ENCODE measurements at regions not wholly inside any gene's neighbourhood (a gene's known extent, or its start where the extent isn't known, plus 50 kb on each side); places are given as distances from the start of the nearest gene placed in this dataset.

DNA sequence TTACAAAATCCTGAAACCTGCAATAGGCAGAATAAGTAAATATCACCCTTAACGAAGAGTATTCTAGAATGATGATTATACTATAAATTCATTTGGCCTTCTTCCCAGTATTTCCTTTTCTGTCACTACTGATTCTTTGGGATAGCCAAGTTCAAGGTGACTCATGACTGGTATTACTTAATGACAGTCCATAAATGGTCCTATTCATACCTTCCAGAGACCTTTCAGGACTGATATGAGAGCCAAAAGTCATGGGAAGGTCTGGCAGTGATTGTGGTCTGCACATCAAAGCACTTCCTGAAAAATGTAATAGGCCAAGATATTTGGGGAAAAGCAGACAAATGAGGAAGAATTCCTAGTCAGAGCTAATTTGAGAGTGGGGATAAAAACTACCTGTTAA is 239.6 kb upstream of the FAM47A start:
- no peaks in the 10 kb centered on the region for H3K79me2 ChIP-seq (ENCODE audit: insufficient read depth, low read length)
- peak; percentile 37 for FAIRE-seq
- no peak overlapping the region for H3K9ac ChIP-seq (ENCODE audit: low read length)
- H3K27me3 ChIP-seq (ENCODE audit: insufficient read depth, low read length), result no peaks in the 10 kb centered on the region
- no peak overlapping the region for H3K4me3 ChIP-seq (ENCODE audit: insufficient read depth, low read depth, low read length)
- no peak overlapping the region for H3K27ac ChIP-seq (ENCODE audit: low read depth, low read length)
- TF ChIP-seq, protein P1, sequence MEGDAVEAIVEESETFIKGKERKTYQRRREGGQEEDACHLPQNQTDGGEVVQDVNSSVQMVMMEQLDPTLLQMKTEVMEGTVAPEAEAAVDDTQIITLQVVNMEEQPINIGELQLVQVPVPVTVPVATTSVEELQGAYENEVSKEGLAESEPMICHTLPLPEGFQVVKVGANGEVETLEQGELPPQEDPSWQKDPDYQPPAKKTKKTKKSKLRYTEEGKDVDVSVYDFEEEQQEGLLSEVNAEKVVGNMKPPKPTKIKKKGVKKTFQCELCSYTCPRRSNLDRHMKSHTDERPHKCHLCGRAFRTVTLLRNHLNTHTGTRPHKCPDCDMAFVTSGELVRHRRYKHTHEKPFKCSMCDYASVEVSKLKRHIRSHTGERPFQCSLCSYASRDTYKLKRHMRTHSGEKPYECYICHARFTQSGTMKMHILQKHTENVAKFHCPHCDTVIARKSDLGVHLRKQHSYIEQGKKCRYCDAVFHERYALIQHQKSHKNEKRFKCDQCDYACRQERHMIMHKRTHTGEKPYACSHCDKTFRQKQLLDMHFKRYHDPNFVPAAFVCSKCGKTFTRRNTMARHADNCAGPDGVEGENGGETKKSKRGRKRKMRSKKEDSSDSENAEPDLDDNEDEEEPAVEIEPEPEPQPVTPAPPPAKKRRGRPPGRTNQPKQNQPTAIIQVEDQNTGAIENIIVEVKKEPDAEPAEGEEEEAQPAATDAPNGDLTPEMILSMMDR (IDR thresholded peaks at IDR 0.05; ENCODE audit: insufficient read depth, low read depth, low read length), result no peak
- TF ChIP-seq EZH2 (IDR thresholded peaks at IDR 0.05; ENCODE audit: insufficient read depth, low read length), result no peak
- no peaks in the 10 kb centered on the region for H3K9me3 ChIP-seq (ENCODE audit: insufficient read depth, low read depth, low read length)
- DNase-seq (ENCODE audit: low read depth), result no peak
- no peak overlapping the region for H3K27ac Mint-ChIP-seq (ENCODE audit: unreplicated experiment)
- no peak overlapping the region for H3K4me3 Mint-ChIP-seq (ENCODE audit: unreplicated experiment)
- no peak overlapping the region for H2AFZ ChIP-seq (ENCODE audit: low read depth, low read length)
- peaks cover 8% of the 10 kb centered on the region for H3K4me1 Mint-ChIP-seq (ENCODE audit: low read depth, unreplicated experiment)
- H3K4me2 ChIP-seq (ENCODE audit: low read length), result peak overlapping the region; percentile 39
- H3K36me3 ChIP-seq (ENCODE audit: insufficient read depth, low read length), result no peaks in the 10 kb centered on the region
- no peaks in the 10 kb centered on the region for H4K20me1 ChIP-seq (ENCODE audit: insufficient read depth, low read length)
- peaks cover 2% of the 10 kb centered on the region for H3K27me3 Mint-ChIP-seq (ENCODE audit: low read depth, unreplicated experiment)
- H3K4me1 ChIP-seq (ENCODE audit: insufficient read depth, low read length), result no peaks in the 10 kb centered on the region
- no peaks in the 10 kb centered on the region for H3K9me3 Mint-ChIP-seq (ENCODE audit: unreplicated experiment)
- no peaks in the 10 kb centered on the region for H3K36me3 Mint-ChIP-seq (ENCODE audit: low read depth, unreplicated experiment)

DNA sequence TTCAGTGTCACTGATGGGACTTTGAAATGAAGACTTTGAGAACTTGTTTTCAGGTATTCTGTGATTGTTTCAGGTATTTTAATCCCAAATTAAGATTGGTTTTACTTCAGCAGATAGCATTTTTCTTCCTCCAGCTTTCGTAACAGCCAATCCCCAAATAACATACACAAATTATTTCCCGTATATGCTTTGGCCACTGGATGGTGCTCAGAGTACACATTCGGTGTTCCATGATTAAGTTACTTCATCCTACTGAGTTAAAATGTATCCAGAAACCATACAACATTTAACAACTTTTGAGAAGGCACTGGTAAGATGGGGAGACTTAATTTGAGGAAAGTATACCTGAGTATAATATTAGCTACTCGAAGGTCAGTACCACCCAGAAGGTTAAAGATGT is 233.4 kb upstream of the FAM47A start:
- H3K36me3 Mint-ChIP-seq (ENCODE audit: low read depth, unreplicated experiment), result no peaks in the 10 kb centered on the region
- H3K4me3 Mint-ChIP-seq (ENCODE audit: unreplicated experiment), result no peak overlapping the region
- Histone ChIP-seq H3K9me3 (ENCODE audit: insufficient read depth, low read depth, low read length) (no peaks in the 10 kb centered on the region), H3K36me3 (ENCODE audit: insufficient read depth, low read length) (no peaks in the 10 kb centered on the region), H3K27me3 (ENCODE audit: insufficient read depth, low read length) (no peaks in the 10 kb centered on the region), H3K4me1 (ENCODE audit: insufficient read depth, low read length) (no peaks in the 10 kb centered on the region), H3K27ac (ENCODE audit: low read depth, low read length) (no peak overlapping the region), H3K4me3 (ENCODE audit: insufficient read depth, low read depth, low read length) (no peak overlapping the region), H4K20me1 (ENCODE audit: insufficient read depth, low read length) (no peaks in the 10 kb centered on the region), H3K4me2 (ENCODE audit: low read length) (no peak overlapping the region), H2AFZ (ENCODE audit: low read depth, low read length) (no peak overlapping the region), H3K9ac (ENCODE audit: low read length) (no peak overlapping the region), H3K79me2 (ENCODE audit: insufficient read depth, low read length) (no peaks in the 10 kb centered on the region)
- TF ChIP-seq, protein P1 (IDR thresholded peaks at IDR 0.05; ENCODE audit: insufficient read depth, low read depth, low read length), result peak; percentile 39
- no peak for TF ChIP-seq EZH2 (IDR thresholded peaks at IDR 0.05; ENCODE audit: insufficient read depth, low read length)
- no peak overlapping the region for H3K27ac Mint-ChIP-seq (ENCODE audit: unreplicated experiment)
- FAIRE-seq, result peak; percentile 87
- no peaks in the 10 kb centered on the region for H3K9me3 Mint-ChIP-seq (ENCODE audit: unreplicated experiment)
- DNase-seq (ENCODE audit: low read depth), result no peak
- peaks cover 2% of the 10 kb centered on the region for H3K27me3 Mint-ChIP-seq (ENCODE audit: low read depth, unreplicated experiment)
- no peaks in the 10 kb centered on the region for H3K4me1 Mint-ChIP-seq (ENCODE audit: low read depth, unreplicated experiment)

DNA sequence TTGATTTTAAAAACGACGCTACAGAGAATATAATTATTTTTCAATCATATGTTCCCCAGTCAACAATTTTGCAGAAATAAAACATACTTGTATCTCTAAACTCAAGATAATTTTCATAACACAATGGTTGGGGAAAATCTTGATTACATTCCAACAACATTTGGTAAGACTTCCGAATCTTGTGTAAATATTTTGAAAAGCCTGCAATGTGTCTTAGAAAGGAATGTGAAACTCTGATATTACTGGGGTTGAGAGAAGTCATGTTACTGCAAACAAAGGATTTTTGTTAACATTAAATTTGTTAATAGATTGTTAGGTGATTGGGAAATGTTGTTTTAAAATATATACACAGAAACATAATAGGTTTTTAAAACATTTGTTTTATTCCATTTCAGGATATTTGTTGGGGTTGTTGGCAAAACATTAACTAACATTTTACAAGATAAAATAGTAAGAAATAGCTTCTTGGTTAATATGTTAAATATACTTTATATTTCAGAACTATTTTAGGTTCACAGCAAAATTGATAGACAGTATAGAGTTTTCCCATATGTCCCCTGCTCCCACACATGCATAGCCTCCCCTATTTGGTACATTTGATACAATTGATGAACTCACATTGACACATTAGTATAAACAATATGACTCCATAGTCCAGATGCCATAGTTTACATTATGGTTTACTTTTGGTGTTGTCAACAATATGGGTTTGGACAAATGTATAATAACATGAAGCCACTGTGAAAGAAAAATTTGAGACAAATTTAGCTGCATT is 218.6 kb upstream of the FAM47A start:
- Histone ChIP-seq H3K27me3 (ENCODE audit: insufficient read depth, low read length) (no peaks in the 10 kb centered on the region), H3K9me3 (ENCODE audit: insufficient read depth, low read depth, low read length) (no peaks in the 10 kb centered on the region), H4K20me1 (ENCODE audit: insufficient read depth, low read length) (no peaks in the 10 kb centered on the region), H3K9ac (ENCODE audit: low read length) (no peak overlapping the region), H2AFZ (ENCODE audit: low read depth, low read length) (no peak overlapping the region), H3K36me3 (ENCODE audit: insufficient read depth, low read length) (no peaks in the 10 kb centered on the region), H3K4me1 (ENCODE audit: insufficient read depth, low read length) (no peaks in the 10 kb centered on the region), H3K79me2 (ENCODE audit: insufficient read depth, low read length) (no peaks in the 10 kb centered on the region), H3K27ac (ENCODE audit: low read depth, low read length) (no peak overlapping the region), H3K4me3 (ENCODE audit: insufficient read depth, low read depth, low read length) (no peak overlapping the region), H3K4me2 (ENCODE audit: low read length) (no peak overlapping the region)
- H3K27ac Mint-ChIP-seq (ENCODE audit: unreplicated experiment), result no peak overlapping the region
- DNase-seq (ENCODE audit: low read depth) (no peak), FAIRE-seq (peak; percentile 85)
- TF ChIP-seq, protein P1 (IDR thresholded peaks at IDR 0.05; ENCODE audit: insufficient read depth, low read depth, low read length), result no peak
- no peak for TF ChIP-seq EZH2 (IDR thresholded peaks at IDR 0.05; ENCODE audit: insufficient read depth, low read length)
- H3K4me1 Mint-ChIP-seq (ENCODE audit: low read depth, unreplicated experiment), result no peaks in the 10 kb centered on the region
- no peaks in the 10 kb centered on the region for H3K27me3 Mint-ChIP-seq (ENCODE audit: low read depth, unreplicated experiment)
- no peaks in the 10 kb centered on the region for H3K36me3 Mint-ChIP-seq (ENCODE audit: low read depth, unreplicated experiment)
- H3K9me3 Mint-ChIP-seq (ENCODE audit: unreplicated experiment), result no peaks in the 10 kb centered on the region
- H3K4me3 Mint-ChIP-seq (ENCODE audit: unreplicated experiment), result no peak overlapping the region
